Progenitor cell of endocrine pancreas (in vitro differentiated cells): ENCODE measurements at regions not wholly inside any gene's neighbourhood (a gene's known extent, or its start where the extent isn't known, plus 50 kb on each side); places are given as distances from the start of the nearest gene placed in this dataset.

ENCODE experiments used
- DNase-seq: peaks from one replicate; pipeline ENCODE4 v3.0.0; 2021; ENCODE audit warnings: low spot score; ENCODE audit not compliant: unreplicated experiment
- H3K27ac Mint-ChIP-seq: 2 replicates; pipeline ENCODE4 v1.8.0; 2021; ENCODE audit warnings: mild to moderate bottlenecking, moderate library complexity, mixed read lengths
- H3K27me3 Mint-ChIP-seq: 2 replicates; pipeline ENCODE4 v1.8.0; 2021; ENCODE audit warnings: mixed read lengths
- H3K36me3 Mint-ChIP-seq: 2 replicates; pipeline ENCODE4 v1.8.0; 2022; ENCODE audit warnings: mixed read lengths; ENCODE audit not compliant: insufficient read depth
- H3K4me1 Mint-ChIP-seq: 2 replicates; pipeline ENCODE4 v1.8.0; 2021; ENCODE audit warnings: low read depth, mixed read lengths
- H3K4me3 Mint-ChIP-seq: 2 replicates; pipeline ENCODE4 v1.8.0; 2021; ENCODE audit warnings: low read depth, mild to moderate bottlenecking, moderate library complexity, mixed read lengths
- H3K9me3 Mint-ChIP-seq: 2 replicates; pipeline ENCODE4 v1.8.0; 2021; ENCODE audit warnings: low read depth, mixed read lengths
- TF ChIP-seq, protein P1 (sequence below): fragments of 200-600 bp; sonication (generic); IDR thresholded peaks from one replicate; pipeline ENCODE4 v1.5.0; 2021; ENCODE audit warnings: antibody characterized with exemption, mild to moderate bottlenecking; ENCODE audit not compliant: unreplicated experiment

DNA sequence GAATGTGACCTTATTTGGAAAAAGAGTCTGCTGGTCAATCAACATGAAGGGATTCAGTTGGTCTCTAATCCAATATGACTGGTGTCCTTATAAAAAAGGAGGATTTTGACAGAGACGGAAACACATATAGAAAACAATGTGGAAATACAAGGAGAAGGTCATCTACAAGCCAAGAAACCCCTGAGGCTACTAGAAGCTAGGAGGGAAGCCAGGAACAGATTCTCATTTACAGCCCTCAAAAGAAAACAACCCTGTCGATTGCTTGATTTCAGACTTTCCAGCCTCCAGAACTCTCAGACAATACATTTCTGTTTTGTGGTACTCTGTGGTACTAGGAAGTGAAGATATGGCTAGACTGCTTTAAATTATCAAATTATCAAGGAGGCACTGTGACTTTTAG, 162.9 kb upstream of the IGF1R start:
- no peaks in the 10 kb centered on the region for H3K4me1 Mint-ChIP-seq
- peaks cover 3% of the 10 kb centered on the region for H3K36me3 Mint-ChIP-seq
- H3K9me3 Mint-ChIP-seq = peaks cover 12% of the 10 kb centered on the region
- peaks cover 4% of the 10 kb centered on the region for H3K27me3 Mint-ChIP-seq
- H3K4me3 Mint-ChIP-seq = no peak overlapping the region
- H3K27ac Mint-ChIP-seq = no peak overlapping the region
- TF ChIP-seq, protein P1, sequence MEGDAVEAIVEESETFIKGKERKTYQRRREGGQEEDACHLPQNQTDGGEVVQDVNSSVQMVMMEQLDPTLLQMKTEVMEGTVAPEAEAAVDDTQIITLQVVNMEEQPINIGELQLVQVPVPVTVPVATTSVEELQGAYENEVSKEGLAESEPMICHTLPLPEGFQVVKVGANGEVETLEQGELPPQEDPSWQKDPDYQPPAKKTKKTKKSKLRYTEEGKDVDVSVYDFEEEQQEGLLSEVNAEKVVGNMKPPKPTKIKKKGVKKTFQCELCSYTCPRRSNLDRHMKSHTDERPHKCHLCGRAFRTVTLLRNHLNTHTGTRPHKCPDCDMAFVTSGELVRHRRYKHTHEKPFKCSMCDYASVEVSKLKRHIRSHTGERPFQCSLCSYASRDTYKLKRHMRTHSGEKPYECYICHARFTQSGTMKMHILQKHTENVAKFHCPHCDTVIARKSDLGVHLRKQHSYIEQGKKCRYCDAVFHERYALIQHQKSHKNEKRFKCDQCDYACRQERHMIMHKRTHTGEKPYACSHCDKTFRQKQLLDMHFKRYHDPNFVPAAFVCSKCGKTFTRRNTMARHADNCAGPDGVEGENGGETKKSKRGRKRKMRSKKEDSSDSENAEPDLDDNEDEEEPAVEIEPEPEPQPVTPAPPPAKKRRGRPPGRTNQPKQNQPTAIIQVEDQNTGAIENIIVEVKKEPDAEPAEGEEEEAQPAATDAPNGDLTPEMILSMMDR = no peak
- no peak for DNase-seq

DNA sequence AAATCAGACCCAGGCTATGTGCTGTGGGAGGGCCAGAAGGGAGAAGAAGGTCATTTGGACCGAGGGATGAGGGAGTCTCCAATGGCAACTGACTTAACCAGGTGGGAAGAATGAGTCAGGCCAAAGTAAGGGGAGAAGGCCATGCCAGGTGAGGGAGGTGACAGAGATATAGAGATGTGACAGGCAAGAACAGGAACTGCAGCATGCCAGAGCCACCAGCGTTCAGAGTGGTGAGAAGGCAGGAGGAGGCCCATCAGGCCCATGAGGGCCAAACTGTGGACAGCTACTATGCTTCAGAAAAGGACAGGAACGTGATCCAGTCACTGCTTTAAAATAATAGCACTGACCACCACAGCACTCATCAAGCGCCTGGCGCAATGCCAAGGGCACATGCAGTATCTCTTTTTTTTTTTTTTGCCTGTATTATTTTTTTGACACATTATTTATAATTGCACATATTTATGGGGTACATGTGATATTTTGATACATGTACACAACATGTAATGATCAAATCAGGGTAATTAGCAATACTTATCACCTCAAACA, 154.3 kb upstream of the IGF1R start:
- Mint-ChIP-seq H3K9me3 (peaks cover 19% of the 10 kb centered on the region), H3K27ac (no peak overlapping the region), H3K27me3 (peaks cover 6% of the 10 kb centered on the region), H3K4me1 (no peaks in the 10 kb centered on the region), H3K4me3 (no peak overlapping the region), H3K36me3 (no peaks in the 10 kb centered on the region)
- TF ChIP-seq, protein P1 = no peak
- DNase-seq = no peak

DNA sequence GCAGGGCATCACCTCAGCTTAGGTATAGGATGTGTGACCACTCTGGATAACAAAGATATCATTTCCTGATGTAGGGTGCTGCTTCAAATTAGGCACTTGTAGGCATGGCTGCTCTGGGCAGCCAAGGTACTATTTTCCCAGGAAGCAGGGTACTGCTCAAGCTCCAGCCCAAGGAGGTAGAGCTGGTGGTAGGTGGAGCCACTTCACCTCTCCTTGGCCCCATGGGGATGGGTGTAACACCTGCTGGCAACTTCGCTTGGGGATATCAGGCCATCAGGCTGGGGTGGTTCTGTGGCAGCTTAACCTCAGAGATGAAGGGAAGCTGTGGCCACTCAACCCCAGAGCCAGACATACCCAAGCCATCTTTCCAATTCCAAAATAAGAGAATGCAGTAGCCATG, 147.1 kb upstream of the IGF1R start:
- Mint-ChIP-seq H3K4me3 (no peak overlapping the region), H3K27me3 (peaks cover 47% of the 10 kb centered on the region), H3K27ac (no peak overlapping the region), H3K9me3 (peaks cover 12% of the 10 kb centered on the region), H3K4me1 (no peaks in the 10 kb centered on the region), H3K36me3 (no peaks in the 10 kb centered on the region)
- TF ChIP-seq, protein P1 = no peak
- no peak for DNase-seq

DNA sequence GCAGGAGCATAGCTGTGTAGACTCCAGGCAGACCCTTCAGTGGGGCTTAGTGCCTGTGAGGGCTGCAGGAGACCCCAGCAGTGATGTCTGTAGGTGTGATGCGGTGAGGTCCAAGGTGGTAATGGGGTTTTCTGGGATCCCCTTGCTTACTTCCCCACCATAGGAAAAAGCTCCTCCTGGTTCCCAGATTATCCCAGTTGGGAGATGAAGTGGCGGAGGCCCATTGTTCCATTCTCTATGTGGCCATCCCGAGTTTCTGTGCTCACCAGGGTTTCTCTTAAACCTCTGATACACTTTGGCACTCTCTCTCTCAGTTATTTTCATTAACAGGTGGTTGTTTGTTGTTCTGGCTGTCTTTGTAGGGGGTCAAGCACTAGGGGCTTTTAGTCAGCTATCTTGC, 146.7 kb upstream of the IGF1R start:
- Mint-ChIP-seq H3K4me3 (no peak overlapping the region), H3K27ac (no peak overlapping the region), H3K9me3 (peaks cover 10% of the 10 kb centered on the region), H3K27me3 (peaks cover 50% of the 10 kb centered on the region), H3K4me1 (no peaks in the 10 kb centered on the region), H3K36me3 (no peaks in the 10 kb centered on the region)
- no peak for DNase-seq
- TF ChIP-seq, protein P1 = no peak

DNA sequence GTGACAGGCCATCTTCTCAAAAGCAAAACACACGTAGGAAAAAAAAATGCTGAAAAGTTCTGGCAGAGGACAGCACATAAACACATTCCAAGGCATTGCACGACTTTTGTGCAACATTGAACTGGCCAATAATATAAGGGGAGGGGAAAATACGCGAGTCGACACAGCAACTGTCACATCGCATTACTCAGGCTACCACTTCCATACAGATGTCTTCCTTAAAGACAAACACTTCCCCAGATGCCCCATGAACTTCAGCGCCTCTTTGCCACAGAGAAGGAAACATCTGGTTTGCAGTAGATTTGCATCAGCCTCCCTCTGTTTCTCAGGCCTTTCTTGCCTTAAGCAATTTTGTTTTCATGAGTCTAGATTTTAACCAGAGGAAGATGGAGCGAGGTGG, 144.4 kb upstream of the IGF1R start:
- peaks cover 2% of the 10 kb centered on the region for H3K9me3 Mint-ChIP-seq
- DNase-seq = no peak
- H3K36me3 Mint-ChIP-seq = no peaks in the 10 kb centered on the region
- no peaks in the 10 kb centered on the region for H3K4me1 Mint-ChIP-seq
- H3K27ac Mint-ChIP-seq = no peak overlapping the region
- H3K4me3 Mint-ChIP-seq = no peak overlapping the region
- TF ChIP-seq, protein P1 = no peak
- H3K27me3 Mint-ChIP-seq = peaks cover 60% of the 10 kb centered on the region
